Cardiac fibroblast (primary cell): ENCODE measurements at regions not wholly inside any gene's neighbourhood (a gene's known extent, or its start where the extent isn't known, plus 50 kb on each side); places are given as distances from the start of the nearest gene placed in this dataset.

Experiments used
- DNase-seq, 2 donors: peaks; one replicate each; pipeline versions ENCODE4 v3.0.0 to v3.0.0-alpha.2; 2010; ENCODE audit warnings: low read depth in 2 of 2
- H3K4me3 ChIP-seq, 2 donors: replicated peaks in 1 of 2; 1 replicate in 1 of 2; 2 replicates in 1 of 2; pipeline ENCODE4 v1.5.1; 2011; ENCODE audit warnings: low read depth in 2 of 2, low read length in 2 of 2, mild to moderate bottlenecking in 2 of 2, moderate library complexity in 1 of 2
- TF ChIP-seq, protein P1 (sequence below): IDR thresholded peaks from one replicate; pipeline ENCODE4 v1.5.1; 2011; ENCODE audit warnings: low read depth, mild to moderate bottlenecking, low read length, inconsistent platforms

DNA sequence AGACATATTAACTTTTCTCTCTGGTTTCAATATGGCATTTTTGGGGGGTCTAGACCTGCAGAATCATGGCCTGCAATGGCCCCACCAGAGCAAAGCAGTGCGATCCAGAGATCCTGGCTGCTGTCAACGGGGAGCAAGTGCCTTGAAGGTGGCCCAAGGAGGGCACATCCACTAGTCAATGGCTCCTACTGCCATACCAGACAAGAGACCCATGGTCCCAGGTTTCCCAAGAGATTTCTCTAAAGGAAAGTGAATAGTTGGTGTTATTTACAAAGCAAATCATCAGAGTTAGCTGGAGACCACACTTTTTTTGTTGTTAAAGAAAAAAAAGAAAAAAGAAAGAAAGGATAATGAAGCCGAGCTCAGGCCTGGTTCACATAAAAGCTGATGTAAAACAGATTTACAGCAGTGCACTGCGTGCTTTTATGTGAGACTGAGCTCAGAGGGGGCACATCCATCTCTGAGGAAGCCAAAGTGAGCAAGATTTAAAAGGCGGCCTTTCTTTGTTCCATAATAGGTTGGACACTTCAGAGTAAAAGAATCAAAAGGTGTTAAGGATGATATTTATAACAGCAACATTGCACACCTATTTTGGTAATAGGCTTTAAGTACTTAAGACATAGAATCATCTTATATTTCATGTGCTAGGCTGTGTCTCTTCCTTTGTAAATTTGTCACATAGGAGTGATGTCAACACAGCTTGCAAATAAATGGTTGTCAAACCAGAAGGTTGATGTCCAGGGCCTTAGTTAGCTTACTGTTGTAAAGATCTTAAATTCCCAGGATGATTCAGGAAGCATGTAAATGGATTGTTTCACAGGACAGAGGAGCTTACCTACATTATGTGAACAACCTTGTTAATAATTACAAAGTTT lies 201.3 kb upstream of the NTM start:
- no peak overlapping the region for H3K4me3 ChIP-seq
- DNase-seq, result no peak
- TF ChIP-seq, protein P1, sequence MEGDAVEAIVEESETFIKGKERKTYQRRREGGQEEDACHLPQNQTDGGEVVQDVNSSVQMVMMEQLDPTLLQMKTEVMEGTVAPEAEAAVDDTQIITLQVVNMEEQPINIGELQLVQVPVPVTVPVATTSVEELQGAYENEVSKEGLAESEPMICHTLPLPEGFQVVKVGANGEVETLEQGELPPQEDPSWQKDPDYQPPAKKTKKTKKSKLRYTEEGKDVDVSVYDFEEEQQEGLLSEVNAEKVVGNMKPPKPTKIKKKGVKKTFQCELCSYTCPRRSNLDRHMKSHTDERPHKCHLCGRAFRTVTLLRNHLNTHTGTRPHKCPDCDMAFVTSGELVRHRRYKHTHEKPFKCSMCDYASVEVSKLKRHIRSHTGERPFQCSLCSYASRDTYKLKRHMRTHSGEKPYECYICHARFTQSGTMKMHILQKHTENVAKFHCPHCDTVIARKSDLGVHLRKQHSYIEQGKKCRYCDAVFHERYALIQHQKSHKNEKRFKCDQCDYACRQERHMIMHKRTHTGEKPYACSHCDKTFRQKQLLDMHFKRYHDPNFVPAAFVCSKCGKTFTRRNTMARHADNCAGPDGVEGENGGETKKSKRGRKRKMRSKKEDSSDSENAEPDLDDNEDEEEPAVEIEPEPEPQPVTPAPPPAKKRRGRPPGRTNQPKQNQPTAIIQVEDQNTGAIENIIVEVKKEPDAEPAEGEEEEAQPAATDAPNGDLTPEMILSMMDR, result no peak

DNA sequence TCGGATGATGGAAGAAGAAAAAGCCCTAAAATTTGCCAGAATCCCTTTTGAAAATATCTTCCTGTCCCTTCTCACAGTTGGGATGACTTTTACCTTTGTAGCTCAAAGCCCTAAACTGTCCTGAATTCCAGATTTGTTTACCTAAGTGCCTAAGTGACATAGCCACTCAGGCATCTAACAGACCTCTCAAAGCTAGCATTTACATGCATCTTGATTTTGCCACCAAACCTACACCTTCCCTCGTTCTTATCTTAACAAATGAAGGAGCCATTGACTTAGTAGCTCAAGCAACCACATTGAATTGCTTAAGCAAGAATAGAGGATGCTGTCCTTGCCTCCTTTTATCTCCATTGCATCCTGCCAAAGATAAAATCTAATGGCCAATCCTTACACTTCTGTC lies 198.4 kb upstream of the NTM start:
- DNase-seq, result no peak
- no peak overlapping the region for H3K4me3 ChIP-seq
- TF ChIP-seq, protein P1, result no peak

- DNase-seq, result no peak
- TF ChIP-seq, protein P1, result no peak
- no peak overlapping the region for H3K4me3 ChIP-seq
These were observed 192.4 kb upstream of the NTM start for GRCh38 chr11:131178020-131178419.

DNA sequence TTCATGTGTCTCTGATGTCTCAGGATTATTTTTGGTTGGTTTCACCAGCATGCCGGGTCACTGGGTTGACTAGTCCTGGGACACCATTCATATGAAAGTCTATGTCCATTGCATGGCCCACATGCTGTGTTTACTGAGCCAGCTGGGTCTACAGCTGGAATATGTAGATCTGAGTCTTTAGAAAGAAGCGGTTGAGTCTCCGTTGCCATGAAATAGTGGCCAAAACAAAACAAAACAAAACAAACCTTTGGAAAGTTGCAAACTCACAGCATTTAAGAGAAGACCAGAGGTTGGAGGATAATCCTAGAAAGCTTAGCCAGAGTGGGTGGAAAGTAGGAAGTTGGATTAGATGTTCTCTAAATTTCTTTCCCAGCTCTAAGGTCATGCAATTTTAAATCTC lies 191.8 kb upstream of the NTM start:
- TF ChIP-seq, protein P1, result no peak
- DNase-seq, result no peak
- H3K4me3 ChIP-seq, result no peak overlapping the region

GRCh38 chr11:131179836-131180235 lies 190.6 kb upstream of the NTM start:
- TF ChIP-seq, protein P1, result no peak
- no peak for DNase-seq
- H3K4me3 ChIP-seq, result no peak overlapping the region

DNA sequence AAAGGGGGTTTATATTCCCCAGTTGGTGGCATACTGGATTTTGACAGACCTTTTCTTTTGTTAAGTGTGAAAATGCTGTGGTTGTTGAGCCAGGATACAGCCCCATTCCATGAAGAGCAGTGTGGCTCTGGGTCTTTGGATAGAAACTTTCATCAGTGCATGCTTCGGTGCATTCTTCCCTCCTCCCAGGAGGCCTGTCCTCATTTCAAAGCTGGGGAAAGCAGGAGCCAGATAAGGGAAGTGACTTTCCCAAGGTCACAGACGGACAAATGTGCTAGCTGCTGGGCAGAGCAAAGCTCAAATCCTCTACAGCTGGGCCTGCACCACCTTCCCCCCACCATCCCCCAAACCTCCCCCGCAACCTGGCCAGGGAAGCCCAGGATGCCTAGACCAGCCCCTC lies 184.5 kb upstream of the NTM start:
- H3K4me3 ChIP-seq, result no peak overlapping the region
- TF ChIP-seq, protein P1, result no peak
- DNase-seq, result no peak
